Prostate gland (tissue), 2 donors: ENCODE measurements at regions not wholly inside any gene's neighbourhood (a gene's known extent, or its start where the extent isn't known, plus 50 kb on each side); places are given as distances from the start of the nearest gene placed in this dataset.

Experiments
- POLR2AphosphoS5 ChIP-seq: sonication (generic); formaldehyde crosslinking; IDR thresholded peaks from one replicate; pipeline ENCODE4 v1.6.1; 2017; ENCODE audit warnings: antibody characterized with exemption
- TF ChIP-seq, protein P1 (sequence below), 4 experiments: fragments of 200-600 bp in 2 of 4; fragments of 450-650 bp in 2 of 4; sonication (generic) in 2 of 4; IDR thresholded peaks; 1 replicate in 3 of 4; 2 replicates in 1 of 4; pipeline ENCODE4 v1.5.1; 2016 to 2019; ENCODE audit warnings: antibody characterized with exemption in 4 of 4, mild to moderate bottlenecking in 2 of 4, moderate library complexity in 2 of 4

DNA sequence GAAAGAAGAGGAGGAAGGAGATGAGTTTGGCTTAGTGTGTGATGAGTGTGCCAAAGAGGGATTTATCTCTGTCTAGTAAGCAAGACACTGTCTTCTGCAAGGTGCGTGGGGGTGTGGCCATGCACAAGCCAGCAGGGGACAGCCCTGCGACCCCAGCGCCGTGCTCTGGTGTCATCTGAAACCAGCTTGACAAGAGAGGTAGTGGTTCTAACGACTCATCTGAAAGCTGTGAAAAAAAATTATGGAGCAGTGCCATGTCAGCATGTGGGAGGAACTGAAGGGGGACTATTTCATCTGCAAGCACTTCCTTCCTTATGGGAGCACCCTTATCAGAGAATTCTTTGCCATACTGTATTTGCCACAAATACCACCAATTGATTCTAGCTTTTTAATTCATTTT is 398.6 kb downstream of the PSAT1 start:
- TF ChIP-seq, protein P1, sequence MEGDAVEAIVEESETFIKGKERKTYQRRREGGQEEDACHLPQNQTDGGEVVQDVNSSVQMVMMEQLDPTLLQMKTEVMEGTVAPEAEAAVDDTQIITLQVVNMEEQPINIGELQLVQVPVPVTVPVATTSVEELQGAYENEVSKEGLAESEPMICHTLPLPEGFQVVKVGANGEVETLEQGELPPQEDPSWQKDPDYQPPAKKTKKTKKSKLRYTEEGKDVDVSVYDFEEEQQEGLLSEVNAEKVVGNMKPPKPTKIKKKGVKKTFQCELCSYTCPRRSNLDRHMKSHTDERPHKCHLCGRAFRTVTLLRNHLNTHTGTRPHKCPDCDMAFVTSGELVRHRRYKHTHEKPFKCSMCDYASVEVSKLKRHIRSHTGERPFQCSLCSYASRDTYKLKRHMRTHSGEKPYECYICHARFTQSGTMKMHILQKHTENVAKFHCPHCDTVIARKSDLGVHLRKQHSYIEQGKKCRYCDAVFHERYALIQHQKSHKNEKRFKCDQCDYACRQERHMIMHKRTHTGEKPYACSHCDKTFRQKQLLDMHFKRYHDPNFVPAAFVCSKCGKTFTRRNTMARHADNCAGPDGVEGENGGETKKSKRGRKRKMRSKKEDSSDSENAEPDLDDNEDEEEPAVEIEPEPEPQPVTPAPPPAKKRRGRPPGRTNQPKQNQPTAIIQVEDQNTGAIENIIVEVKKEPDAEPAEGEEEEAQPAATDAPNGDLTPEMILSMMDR (IDR thresholded peaks at IDR 0.05), result no peak
- no peak for TF ChIP-seq POLR2AphosphoS5
